NCI-H1105 treated with DMSO at 0.1 percent for 48 hours (cell line): ENCODE measurements at regions not wholly inside any gene's neighbourhood (a gene's known extent, or its start where the extent isn't known, plus 50 kb on each side); places are given as distances from the start of the nearest gene placed in this dataset.
"Not testable (repeated sequence)": the region's sequence is repeated elsewhere in the genome, so short reads cannot be mapped to it uniquely, and the experiment has no call there.

Experiments used
- DNase-seq: peaks from one replicate; lab custom pipeline; 2025; lab: John Stamatoyannopoulos, UW

DNA sequence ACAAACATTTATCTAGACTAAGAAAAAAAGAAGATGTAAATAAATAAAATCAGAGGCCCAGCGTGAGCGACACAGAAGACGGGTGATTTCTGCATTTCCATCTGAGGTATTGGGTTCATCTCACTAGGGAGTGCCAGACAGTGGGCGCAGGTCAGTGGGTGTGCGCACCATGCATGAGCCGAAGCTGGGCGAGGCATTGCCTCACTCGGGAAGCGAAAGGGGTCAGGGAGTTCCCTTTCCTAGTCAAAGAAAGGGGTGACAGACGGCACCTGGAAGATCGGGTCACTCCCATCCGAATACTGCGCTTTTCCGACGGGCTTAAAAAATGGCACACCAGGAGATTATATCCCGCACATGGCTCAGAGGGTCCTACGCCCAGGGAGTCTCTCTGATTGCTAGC, 79.5 kb upstream of the ABCD2 start:
- not testable (repeated sequence) for DNase-seq

DNA sequence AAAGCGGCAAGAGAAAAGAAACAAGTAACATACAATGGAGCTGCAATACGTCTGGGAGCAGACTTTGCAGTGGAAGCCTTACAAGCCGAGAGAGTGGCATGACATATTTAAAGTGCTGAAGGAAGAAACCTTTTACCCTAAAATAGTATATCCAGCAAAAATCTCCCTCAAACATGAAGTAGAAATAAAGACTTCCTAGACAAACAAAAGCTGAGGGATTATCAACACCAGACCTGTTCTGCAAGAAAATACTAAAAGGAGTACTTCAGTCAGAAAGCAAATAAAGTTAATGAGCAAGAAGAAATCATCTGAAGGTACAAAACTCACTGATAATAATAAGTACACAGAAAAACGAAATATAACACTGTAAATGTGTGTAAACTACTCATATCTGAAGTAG, 77.5 kb upstream of the ABCD2 start:
- DNase-seq: no peak

DNA sequence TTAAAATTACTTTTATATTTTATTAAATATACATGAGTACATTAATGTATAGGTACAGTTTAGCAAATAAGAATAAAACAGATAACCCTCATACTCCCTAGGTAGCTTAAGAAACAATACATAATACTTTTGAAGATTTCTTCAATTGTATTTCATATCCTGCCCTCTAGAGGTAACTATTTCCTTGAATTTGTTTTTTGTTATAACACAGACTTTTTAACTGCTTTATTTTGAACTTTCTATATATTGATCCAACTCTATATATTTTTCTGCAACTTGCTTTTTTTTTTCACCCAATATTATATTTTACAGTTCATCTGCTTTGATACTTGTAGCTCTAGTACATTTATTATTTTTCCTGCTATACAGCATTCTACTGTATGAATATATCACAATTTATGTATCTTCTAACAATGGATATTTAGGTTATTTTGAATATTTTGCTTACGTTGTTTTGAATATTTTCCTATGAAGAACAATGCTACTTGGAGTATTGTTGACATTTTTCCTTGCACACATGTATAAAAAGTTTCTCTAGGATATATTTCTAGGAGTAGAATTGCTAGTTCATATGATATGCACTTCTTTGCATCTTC, 72.8 kb upstream of the ABCD2 start:
- peak; percentile 38 for DNase-seq

DNA sequence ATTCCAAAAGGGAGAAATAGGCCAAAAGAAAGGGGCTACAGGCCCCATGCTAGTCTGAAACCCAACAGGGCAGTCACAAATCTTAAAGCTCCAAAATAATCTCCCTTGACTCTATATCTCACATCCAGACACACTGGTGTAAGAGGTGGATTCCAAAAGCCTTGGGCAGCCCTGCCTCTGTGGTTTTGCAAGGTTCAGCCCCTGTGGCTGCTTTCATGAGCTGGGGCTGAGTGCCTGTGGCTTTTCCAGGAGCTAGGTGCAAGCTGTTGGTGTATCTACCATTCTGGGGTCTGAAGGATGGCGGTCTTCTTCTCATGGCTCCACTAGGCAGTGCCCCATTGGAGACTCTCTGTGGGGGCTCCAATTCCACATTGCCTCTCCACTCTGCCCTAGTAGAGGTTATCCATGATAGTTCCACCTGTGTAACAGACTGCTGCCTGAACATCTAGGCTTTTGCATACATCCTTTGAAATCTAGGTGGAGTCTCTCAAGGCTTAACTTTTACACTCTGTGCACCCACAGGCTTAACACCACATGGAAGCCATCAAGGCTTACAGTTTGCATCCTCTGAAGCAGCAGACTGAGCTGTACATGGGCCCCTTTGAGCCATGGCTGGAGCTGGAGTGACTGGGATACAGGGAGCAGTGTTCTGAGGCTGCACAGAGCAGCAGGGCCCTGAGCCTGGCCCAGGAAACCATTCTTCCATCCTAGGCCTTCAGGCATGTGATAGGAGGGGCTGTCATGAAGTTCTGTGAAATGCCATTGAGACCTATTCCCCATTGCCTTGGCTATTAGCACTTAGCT, 66.5 kb upstream of the ABCD2 start:
- no peak for DNase-seq

DNA sequence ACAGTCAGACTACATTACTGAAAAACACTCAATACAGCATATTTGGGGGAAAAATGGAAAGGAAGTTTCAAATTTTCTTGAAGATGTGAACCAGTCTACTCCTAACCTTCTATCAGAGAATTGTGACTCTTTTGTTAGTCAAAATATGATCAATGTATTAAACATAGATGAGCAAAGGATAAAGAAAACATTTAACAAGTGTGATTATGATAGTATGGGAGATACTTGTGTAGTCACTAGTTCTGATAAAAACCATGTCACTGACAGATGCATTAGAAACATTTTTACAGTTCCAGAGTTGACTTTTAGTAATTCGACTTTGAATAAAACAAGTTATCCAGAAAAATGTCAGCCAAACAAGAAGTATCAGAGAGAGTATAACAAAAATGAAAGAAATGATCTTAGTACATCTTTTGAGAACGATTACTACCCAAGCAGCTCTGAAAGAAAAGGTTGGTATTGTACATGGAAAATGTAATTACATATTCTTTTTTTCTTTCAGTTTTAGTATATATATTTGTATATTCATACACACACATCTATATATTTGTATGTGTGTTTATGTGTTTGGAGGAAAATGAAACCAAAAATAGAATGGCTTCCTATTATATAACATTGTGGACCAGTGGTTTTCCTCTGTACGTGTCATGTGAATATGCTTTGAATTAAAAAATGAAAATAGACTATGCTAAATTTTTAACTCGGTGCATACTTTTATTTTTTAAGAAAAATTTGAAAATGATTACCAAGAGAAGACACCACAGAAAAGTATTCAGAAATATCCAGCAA, 63.3 kb upstream of the ABCD2 start:
- DNase-seq: no peak

DNA sequence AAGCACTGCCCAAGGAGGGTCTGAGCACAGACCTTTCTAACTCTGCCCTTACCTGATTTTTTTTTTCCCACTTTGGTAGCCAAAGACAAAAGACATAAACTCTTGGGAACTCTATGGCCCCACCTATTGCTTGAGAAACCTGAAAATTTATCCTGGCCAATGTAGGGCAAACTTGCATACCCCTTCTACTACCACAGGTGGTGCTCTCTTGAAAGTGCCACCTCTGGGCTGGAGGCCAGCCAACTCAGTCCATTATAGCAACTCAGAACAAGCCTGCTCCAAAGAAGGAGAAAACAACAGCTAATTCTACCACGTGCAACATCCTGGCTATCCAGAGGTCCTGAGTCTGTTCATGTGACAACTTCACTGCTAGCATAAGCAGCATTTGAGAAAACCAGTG, 55.7 kb upstream of the ABCD2 start:
- DNase-seq: no peak

DNA sequence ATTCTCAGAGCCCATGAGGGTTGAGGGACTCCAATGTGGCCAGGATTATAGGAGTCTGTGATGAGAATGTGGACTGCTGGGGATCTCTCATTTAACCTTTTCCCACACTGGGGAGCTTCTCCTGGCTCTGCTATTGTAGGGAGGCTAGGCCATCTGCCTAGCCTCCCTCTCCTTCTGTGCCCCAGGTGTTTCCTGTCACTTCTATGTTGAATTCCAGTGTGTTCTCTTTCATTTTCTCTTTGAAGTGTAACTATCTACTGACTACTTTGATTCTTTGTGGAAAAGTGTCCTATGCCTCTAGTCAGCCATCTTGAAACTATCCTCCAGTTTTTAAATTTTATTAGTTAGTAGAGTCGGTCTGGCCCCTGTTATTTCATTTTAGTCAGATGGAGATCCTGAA, 53.4 kb upstream of the ABCD2 start:
- no peak for DNase-seq

DNA sequence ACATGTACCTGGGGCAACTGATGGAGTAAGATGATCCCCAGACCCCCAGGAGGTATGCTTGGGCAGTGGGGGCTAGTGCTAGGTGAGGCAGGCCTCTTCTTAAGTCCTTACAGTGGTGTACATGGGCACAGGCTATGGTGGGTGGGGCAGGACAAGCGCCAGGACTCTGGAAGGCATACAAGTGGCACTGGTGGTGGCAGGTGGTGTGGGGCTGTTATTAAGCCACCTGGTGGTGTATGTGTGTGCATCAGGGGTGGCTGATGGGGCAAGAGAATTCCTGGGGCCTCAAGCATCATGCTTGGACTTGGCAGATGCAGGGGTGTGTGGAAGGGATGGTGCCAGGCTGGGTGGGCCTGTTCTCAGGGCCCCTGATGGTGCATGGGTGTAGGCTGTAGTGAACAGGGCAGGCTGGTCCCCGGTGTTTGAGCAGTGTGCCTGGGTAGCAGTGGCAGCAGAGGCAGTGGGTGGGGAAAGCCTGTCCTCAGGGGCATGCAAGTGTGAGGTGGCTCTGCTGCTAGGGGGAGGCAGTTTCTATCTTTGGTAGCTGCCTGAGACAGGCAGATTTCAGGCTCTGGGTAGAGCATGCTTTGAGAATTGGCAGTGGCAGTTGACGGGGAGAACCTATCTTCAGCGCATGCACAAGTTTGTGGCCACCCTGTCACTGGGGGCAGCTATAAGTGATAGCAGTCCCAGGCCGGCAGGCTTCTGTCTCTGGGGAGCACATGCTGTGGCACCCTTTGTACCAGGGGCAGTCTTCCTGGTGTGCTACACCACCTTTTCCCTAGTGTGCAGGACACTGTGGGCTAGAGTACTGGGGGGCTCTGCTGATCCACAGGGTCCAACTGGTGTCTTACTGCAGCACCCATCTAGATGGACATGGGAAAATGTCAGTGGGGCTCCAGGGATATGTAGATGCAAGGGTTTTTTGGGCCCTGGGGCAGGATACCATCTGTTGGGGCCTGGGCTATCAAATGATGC, 52.6 kb upstream of the ABCD2 start:
- DNase-seq: no peak

DNA sequence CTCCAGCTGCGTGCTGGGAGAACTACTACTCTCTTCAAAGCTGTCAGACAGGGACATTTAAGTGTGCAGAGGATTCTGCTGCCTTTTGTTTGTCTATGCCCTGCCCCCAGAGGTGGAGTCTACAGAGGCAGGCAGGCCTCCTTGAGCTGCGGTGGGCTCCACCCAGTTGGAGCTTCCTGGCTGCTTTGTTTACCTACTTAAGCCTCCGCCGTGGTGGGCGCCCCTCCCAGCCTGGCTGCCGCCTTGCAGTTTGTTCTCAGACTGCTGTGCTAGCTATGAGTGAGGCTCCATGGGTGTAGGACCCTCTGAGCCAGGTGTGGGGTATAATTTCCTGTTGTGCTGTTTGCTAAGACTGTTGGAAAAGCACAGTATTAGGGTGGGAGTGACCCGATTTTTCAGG, 49.9 kb upstream of the ABCD2 start:
- DNase-seq: not testable (repeated sequence)
